ENCODE measurements at regions not wholly inside any gene's neighbourhood (a gene's known extent, or its start where the extent isn't known, plus 50 kb on each side); places are given as distances from the start of the nearest gene placed in this dataset.

GRCh38 chr3:61438253-61439121, 122.9 kb upstream of the PTPRG start:
- Histone ChIP-seq H3K9me3 (ENCODE audit: severe bottlenecking) (no peaks in the 10 kb centered on the region), H3K4me3 (ENCODE audit: low read depth, low read length) (no peak overlapping the region), H3K27ac (no peak overlapping the region), H3K36me3 (no peaks in the 10 kb centered on the region), H3K27me3 (ENCODE audit: insufficient read depth, low read depth, severe bottlenecking) (no peaks in the 10 kb centered on the region)
- TF ChIP-seq, protein P1, sequence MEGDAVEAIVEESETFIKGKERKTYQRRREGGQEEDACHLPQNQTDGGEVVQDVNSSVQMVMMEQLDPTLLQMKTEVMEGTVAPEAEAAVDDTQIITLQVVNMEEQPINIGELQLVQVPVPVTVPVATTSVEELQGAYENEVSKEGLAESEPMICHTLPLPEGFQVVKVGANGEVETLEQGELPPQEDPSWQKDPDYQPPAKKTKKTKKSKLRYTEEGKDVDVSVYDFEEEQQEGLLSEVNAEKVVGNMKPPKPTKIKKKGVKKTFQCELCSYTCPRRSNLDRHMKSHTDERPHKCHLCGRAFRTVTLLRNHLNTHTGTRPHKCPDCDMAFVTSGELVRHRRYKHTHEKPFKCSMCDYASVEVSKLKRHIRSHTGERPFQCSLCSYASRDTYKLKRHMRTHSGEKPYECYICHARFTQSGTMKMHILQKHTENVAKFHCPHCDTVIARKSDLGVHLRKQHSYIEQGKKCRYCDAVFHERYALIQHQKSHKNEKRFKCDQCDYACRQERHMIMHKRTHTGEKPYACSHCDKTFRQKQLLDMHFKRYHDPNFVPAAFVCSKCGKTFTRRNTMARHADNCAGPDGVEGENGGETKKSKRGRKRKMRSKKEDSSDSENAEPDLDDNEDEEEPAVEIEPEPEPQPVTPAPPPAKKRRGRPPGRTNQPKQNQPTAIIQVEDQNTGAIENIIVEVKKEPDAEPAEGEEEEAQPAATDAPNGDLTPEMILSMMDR (IDR thresholded peaks at IDR 0.05; ENCODE audit: low read depth, low read length) = no peak
- no peak for DNase-seq

DNA sequence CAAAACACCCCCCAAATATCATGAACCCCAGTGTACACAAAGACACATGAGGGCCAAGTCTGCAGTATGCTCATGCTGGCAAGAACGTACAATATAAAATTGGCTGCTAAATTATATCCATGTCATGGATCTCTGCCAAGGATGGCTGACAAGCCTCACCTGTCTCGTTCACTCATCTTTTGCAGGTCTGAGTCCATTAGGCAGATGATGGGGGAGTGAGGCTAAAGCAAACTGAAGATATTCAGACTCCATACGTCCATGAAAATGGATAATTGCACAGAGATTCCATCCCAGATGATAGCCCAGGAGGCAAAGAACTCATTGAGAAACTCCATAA, 122.3 kb upstream of the PTPRG start:
- TF ChIP-seq, protein P1 (IDR thresholded peaks at IDR 0.05; ENCODE audit: low read depth, low read length) = no peak

GRCh38 chr3:61442696-61443095, 118.7 kb upstream of the PTPRG start:
- DNase-seq = no peak
- H3K4me3 ChIP-seq (ENCODE audit: low read depth, low read length) = no peak overlapping the region
- H3K9me3 ChIP-seq (ENCODE audit: severe bottlenecking) = no peaks in the 10 kb centered on the region
- no peaks in the 10 kb centered on the region for H3K36me3 ChIP-seq
- H3K27ac ChIP-seq = no peak overlapping the region
- TF ChIP-seq, protein P1 (IDR thresholded peaks at IDR 0.05; ENCODE audit: low read depth, low read length) = no peak
- no peaks in the 10 kb centered on the region for H3K27me3 ChIP-seq (ENCODE audit: insufficient read depth, low read depth, severe bottlenecking)

More for the DNA sequence above, 122.3 kb upstream of the PTPRG start:
- DNase-seq = no peak
- no peak overlapping the region for H3K4me3 ChIP-seq (ENCODE audit: low read depth, low read length)
- no peaks in the 10 kb centered on the region for H3K27me3 ChIP-seq (ENCODE audit: insufficient read depth, low read depth, severe bottlenecking)
- no peak overlapping the region for H3K27ac ChIP-seq
- no peaks in the 10 kb centered on the region for H3K36me3 ChIP-seq
- no peaks in the 10 kb centered on the region for H3K9me3 ChIP-seq (ENCODE audit: severe bottlenecking)

GRCh38 chr3:61443886-61444285, 117.5 kb upstream of the PTPRG start:
- TF ChIP-seq, protein P1 (IDR thresholded peaks at IDR 0.05; ENCODE audit: low read depth, low read length) = no peak
- H3K27me3 ChIP-seq (ENCODE audit: insufficient read depth, low read depth, severe bottlenecking) = no peaks in the 10 kb centered on the region
- H3K36me3 ChIP-seq = no peaks in the 10 kb centered on the region
- no peak for DNase-seq
- H3K4me3 ChIP-seq (ENCODE audit: low read depth, low read length) = no peak overlapping the region
- no peaks in the 10 kb centered on the region for H3K9me3 ChIP-seq (ENCODE audit: severe bottlenecking)
- no peak overlapping the region for H3K27ac ChIP-seq

DNA sequence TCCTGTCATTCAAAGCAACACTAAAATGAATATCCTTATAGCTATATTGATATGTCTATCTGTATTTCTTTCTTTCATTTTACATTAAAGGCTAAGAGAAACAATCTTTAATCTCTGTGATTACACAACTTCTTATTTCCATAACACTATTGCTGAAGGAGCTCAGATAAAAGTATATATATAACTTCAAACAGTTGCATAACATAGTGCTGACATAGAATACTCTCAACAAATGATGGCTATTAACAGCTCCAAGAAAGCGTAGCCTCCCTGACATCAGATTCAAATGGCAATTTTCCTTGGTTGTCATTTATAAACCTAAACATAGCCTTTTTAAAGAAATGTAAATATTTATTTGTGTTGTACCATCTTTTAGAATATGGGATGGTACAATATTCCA, 116.6 kb upstream of the PTPRG start:
- no peak for DNase-seq
- Histone ChIP-seq H3K27me3 (ENCODE audit: insufficient read depth, low read depth, severe bottlenecking) (no peaks in the 10 kb centered on the region), H3K36me3 (no peaks in the 10 kb centered on the region), H3K4me3 (ENCODE audit: low read depth, low read length) (no peak overlapping the region), H3K9me3 (ENCODE audit: severe bottlenecking) (no peaks in the 10 kb centered on the region), H3K27ac (no peak overlapping the region)
- TF ChIP-seq, protein P1 (IDR thresholded peaks at IDR 0.05; ENCODE audit: low read depth, low read length) = no peak

DNA sequence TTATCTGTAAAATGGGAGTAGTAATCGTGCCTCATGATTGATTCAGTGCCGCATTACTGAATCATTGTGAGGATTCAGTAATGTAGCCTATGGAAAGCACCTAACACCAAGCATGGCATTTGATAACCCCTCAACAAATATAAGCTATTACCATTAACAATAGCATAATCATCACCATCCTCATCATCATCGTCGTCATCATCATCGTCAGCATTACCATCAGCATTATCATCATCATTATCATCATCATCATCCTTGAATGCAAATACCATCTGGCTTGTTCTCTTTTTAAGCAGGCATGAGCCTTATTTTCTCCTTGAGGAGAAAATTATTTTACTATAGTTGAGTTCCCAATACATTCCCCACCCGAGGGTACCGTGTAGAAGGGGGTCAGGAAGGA, 115.4 kb upstream of the PTPRG start:
- TF ChIP-seq, protein P1 (IDR thresholded peaks at IDR 0.05; ENCODE audit: low read depth, low read length) = no peak
- Histone ChIP-seq H3K27ac (no peak overlapping the region), H3K4me3 (ENCODE audit: low read depth, low read length) (no peak overlapping the region), H3K36me3 (no peaks in the 10 kb centered on the region), H3K9me3 (ENCODE audit: severe bottlenecking) (no peaks in the 10 kb centered on the region), H3K27me3 (ENCODE audit: insufficient read depth, low read depth, severe bottlenecking) (no peaks in the 10 kb centered on the region)
- DNase-seq = no peak

All from WERI-Rb-1 (cell line).